ENCODE measurements at regions not wholly inside any gene's neighbourhood (a gene's known extent, or its start where the extent isn't known, plus 50 kb on each side); places are given as distances from the start of the nearest gene placed in this dataset.
A peak's percentile ranks its signal among the peaks of the same experiment; 100 is the strongest.

GRCh38 chr12:90627180-90627896 lies 327.6 kb downstream of the CCER1 start:
- H3K4me3 ChIP-seq (ENCODE audit: low read depth, low read length) = no peak overlapping the region
- no peak for TF ChIP-seq CTCF (IDR thresholded peaks at IDR 0.05; ENCODE audit: insufficient read depth, low read depth, low read length, missing control alignments)
- peak; percentile 27 for DNase-seq (ENCODE audit: low read depth)

- H3K4me3 ChIP-seq (ENCODE audit: low read depth, low read length) = no peak overlapping the region
- no peak for DNase-seq (ENCODE audit: low read depth)
- no peak for TF ChIP-seq CTCF (IDR thresholded peaks at IDR 0.05; ENCODE audit: insufficient read depth, low read depth, low read length, missing control alignments)
These were observed 332.5 kb downstream of the CCER1 start for GRCh38 chr12:90622431-90622830.

- DNase-seq (ENCODE audit: low read depth) = no peak
- H3K4me3 ChIP-seq (ENCODE audit: low read depth, low read length) = no peak overlapping the region
- no peak for TF ChIP-seq CTCF (IDR thresholded peaks at IDR 0.05; ENCODE audit: insufficient read depth, low read depth, low read length, missing control alignments)
These were observed 333.0 kb downstream of the CCER1 start for GRCh38 chr12:90621927-90622326.

- TF ChIP-seq CTCF (IDR thresholded peaks at IDR 0.05; ENCODE audit: insufficient read depth, low read depth, low read length, missing control alignments) = no peak
- no peak for DNase-seq (ENCODE audit: low read depth)
- no peak overlapping the region for H3K4me3 ChIP-seq (ENCODE audit: low read depth, low read length)
These were observed 335.0 kb downstream of the CCER1 start for GRCh38 chr12:90619943-90620342.

- no peak overlapping the region for H3K4me3 ChIP-seq (ENCODE audit: low read depth, low read length)
- TF ChIP-seq CTCF (IDR thresholded peaks at IDR 0.05; ENCODE audit: insufficient read depth, low read depth, low read length, missing control alignments) = no peak
- DNase-seq (ENCODE audit: low read depth) = no peak
These were observed 336.4 kb downstream of the CCER1 start for GRCh38 chr12:90618586-90618985.

- DNase-seq (ENCODE audit: low read depth) = no peak
- TF ChIP-seq CTCF (IDR thresholded peaks at IDR 0.05; ENCODE audit: insufficient read depth, low read depth, low read length, missing control alignments) = no peak
- no peak overlapping the region for H3K4me3 ChIP-seq (ENCODE audit: low read depth, low read length)
These were observed 343.1 kb downstream of the CCER1 start for GRCh38 chr12:90611891-90612290.

GRCh38 chr12:90611048-90611447 lies 343.9 kb downstream of the CCER1 start:
- no peak for TF ChIP-seq CTCF (IDR thresholded peaks at IDR 0.05; ENCODE audit: insufficient read depth, low read depth, low read length, missing control alignments)
- no peak for DNase-seq (ENCODE audit: low read depth)
- no peak overlapping the region for H3K4me3 ChIP-seq (ENCODE audit: low read depth, low read length)
